Heart right ventricle (tissue), 16 donors: ENCODE measurements at regions not wholly inside any gene's neighbourhood (a gene's known extent, or its start where the extent isn't known, plus 50 kb on each side); places are given as distances from the start of the nearest gene placed in this dataset.

Source experiments
- ATAC-seq, 8 donors: fragments of 200-7000 bp; cut with Tn5 transposase; one replicate each; pipeline ENCODE4 v1.9.1; 2020; ENCODE audit warnings: mild to moderate bottlenecking in 8 of 8, moderate library complexity in 8 of 8, moderate number of reproducible peaks in 1 of 8
- DNase-seq, 2 donors: peaks; one replicate each; pipeline ENCODE4 v3.0.0-alpha.2; 2020
- H3K27ac ChIP-seq, 10 donors: fragments of 200-600 bp; sonication (generic) in 2 of 10; one replicate each; pipeline versions ENCODE4 v1.5.0 to v1.8.0; 2020 to 2022; ENCODE audit warnings: mild to moderate bottlenecking in 3 of 10
- H3K27me3 ChIP-seq, 7 donors: fragments of 200-600 bp; one replicate each; pipeline ENCODE4 v1.8.0; 2021 to 2022; ENCODE audit warnings: mild to moderate bottlenecking in 2 of 7
- H3K36me3 ChIP-seq, 9 donors: fragments of 200-600 bp; sonication (generic) in 1 of 9; one replicate each; pipeline versions ENCODE4 v1.5.0 to v1.8.0; 2020 to 2022; ENCODE audit warnings: mild to moderate bottlenecking in 2 of 9
- H3K4me1 ChIP-seq, 9 donors: fragments of 200-600 bp; sonication (generic) in 1 of 9; one replicate each; pipeline versions ENCODE4 v1.5.0 to v1.8.0; 2020 to 2022; ENCODE audit warnings: mild to moderate bottlenecking in 4 of 9
- H3K4me3 ChIP-seq, 10 donors: fragments of 200-600 bp; sonication (generic) in 2 of 10; one replicate each; pipeline versions ENCODE4 v1.5.0 to v1.8.0; 2020 to 2022; ENCODE audit warnings: mild to moderate bottlenecking in 7 of 10, moderate library complexity in 2 of 10
- H3K9me3 ChIP-seq, 11 donors: fragments of 200-600 bp in 10 of 11; sonication (generic) in 2 of 11; one replicate each; pipeline versions ENCODE4 v1.5.0 to v1.8.0; 2013 to 2022; ENCODE audit warnings: mild to moderate bottlenecking in 2 of 11, control low read depth in 1 of 11, moderate library complexity in 1 of 11
- WGBS, 2 donors: extraction: QIAGEN DNeasy Blood & Tissue Kit; methylation state at CpG; one replicate each; pipeline ENCODE4 v1.1.7; 2013; ENCODE audit warnings: inconsistent platforms in 1 of 2; 5-methylcytosine and 5-hydroxymethylcytosine counted together
- intact Hi-C, 10 donors: fragments of 100-400 bp; cut with DNase I; formaldehyde crosslinking; loops; one replicate each; pipeline versions ENCODE4 v1.11.1 to v1.14.2; 2022
- TF ChIP-seq, protein P1 (sequence below), 9 donors: fragments of 200-600 bp; sonication (generic) in 2 of 9; IDR thresholded peaks; one replicate each; pipeline versions ENCODE4 v1.5.0 to v1.8.0; 2021 to 2022; ENCODE audit warnings: antibody characterized with exemption in 9 of 9, mild to moderate bottlenecking in 5 of 9, moderate library complexity in 1 of 9
- donor health status: Arrhythmogenic right ventricular cardiomyopathy.
- donor health status: ischemic (EF 13 %, LVEDD 7.1; RV severe dilation, severe dysfunction).
- donor health status: healthy with polysubstance abuse.
- donor health status: DM: no; HTN: yes; CAD: no.
- donor health status: DM: no; HTN: no; CAD: no.
- donor health status: ischemic (EF 25% LVEDD 6.9; RV normal size, moderate dysfunction).
- donor health status: ischemic (EF 25% LVEDD 5.7; RV mildly dilated, moderate dysfunction).
- donor health status: healthy.
- donor health status: DM: yes; HTN: yes; CAD: no.
- donor health status: Ischemic cardiomyopathy.
- donor health status: ischemic (EF 35%, LVEDD 5.7; RV mildly dilated, moderate dysfunction).
- donor health status: nonischemic (EF 11% LVEDD 7.7; RV severe dilation, severe dysfunction).
- donor health status: DM: yes; HTN: yes; CAD: no.
- donor health status: PGD.
- donor health status: ischemic (EF 29% LVEDD 5.4; RV normal size, mild dysfunction).
- donor health status: nonischemic (EF 23%, LVEDD 6.1; RV moderate dilation, normal function).

DNA sequence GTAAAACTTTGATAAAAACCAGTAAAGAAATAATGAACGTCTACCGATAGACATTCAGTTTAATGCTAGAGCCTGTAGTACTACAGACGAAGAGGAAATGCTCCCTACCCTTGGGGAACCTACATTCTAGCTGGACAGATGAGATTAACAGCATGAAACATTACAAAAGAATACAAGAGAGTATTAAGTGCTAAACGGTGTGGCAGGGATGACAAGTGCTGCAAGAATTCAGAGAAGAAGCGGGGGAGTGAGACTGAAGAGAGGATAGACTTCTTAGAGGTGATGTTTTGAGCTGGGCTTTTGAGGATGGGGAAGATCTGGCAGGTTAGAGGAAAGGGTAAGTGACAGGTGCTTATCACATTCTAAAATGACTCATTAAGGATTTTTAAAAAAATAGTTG, 52.6 kb upstream of the ESX1 start:
- Histone ChIP-seq H3K36me3 (no peaks in the 10 kb centered on the region), H3K4me1 (no peaks in the 10 kb centered on the region), H3K4me3 (no peak overlapping the region), H3K27ac (no peak overlapping the region), H3K27me3 (peaks cover 0 to 3% (median 0%) of the 10 kb centered on the region in 7 donors), H3K9me3 (no peaks in the 10 kb centered on the region)
- WGBS, 2 donors, result 49 to 53% methylated on average over 5 of the region's 5 CpGs
- intact Hi-C loops, result no loop called here
- DNase-seq, result no peak
- ATAC-seq, result no peak
- TF ChIP-seq, protein P1, sequence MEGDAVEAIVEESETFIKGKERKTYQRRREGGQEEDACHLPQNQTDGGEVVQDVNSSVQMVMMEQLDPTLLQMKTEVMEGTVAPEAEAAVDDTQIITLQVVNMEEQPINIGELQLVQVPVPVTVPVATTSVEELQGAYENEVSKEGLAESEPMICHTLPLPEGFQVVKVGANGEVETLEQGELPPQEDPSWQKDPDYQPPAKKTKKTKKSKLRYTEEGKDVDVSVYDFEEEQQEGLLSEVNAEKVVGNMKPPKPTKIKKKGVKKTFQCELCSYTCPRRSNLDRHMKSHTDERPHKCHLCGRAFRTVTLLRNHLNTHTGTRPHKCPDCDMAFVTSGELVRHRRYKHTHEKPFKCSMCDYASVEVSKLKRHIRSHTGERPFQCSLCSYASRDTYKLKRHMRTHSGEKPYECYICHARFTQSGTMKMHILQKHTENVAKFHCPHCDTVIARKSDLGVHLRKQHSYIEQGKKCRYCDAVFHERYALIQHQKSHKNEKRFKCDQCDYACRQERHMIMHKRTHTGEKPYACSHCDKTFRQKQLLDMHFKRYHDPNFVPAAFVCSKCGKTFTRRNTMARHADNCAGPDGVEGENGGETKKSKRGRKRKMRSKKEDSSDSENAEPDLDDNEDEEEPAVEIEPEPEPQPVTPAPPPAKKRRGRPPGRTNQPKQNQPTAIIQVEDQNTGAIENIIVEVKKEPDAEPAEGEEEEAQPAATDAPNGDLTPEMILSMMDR (IDR thresholded peaks at IDR 0.05), result no peak

DNA sequence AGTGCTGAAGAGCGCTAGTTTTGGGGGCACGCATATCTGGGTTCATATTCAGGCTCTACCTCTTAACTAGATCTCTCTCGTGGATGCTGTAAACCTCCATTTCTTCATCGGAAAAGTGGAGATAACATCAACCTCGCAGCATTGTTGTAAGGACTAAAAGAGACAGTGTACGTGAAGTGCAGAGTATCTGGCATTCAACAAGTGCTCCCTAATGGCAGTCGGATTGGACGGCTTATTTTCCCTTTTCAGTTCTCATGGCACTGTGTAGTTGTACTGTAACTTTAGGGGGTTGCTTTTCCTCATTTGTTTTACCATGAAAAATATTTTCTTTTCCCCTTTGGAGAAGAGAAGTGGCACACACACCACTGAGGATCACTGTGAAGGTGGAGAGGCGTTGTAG, 51.4 kb upstream of the ESX1 start:
- no peaks in the 10 kb centered on the region for H3K27me3 ChIP-seq
- intact Hi-C loops, result no loop called here
- H3K4me3 ChIP-seq, result no peak overlapping the region
- WGBS, 2 donors, result 84 to 88% methylated on average over 9 of the region's 9 CpGs
- H3K36me3 ChIP-seq, result no peaks in the 10 kb centered on the region
- H3K4me1 ChIP-seq, result no peaks in the 10 kb centered on the region
- DNase-seq (no peak), ATAC-seq (no peak)
- TF ChIP-seq, protein P1 (IDR thresholded peaks at IDR 0.05), result no peak
- H3K9me3 ChIP-seq, result no peaks in the 10 kb centered on the region
- H3K27ac ChIP-seq, result no peak overlapping the region
